HG03354 (cell line): ENCODE measurements at regions not wholly inside any gene's neighbourhood (a gene's known extent, or its start where the extent isn't known, plus 50 kb on each side); places are given as distances from the start of the nearest gene placed in this dataset.

Source experiments
- ATAC-seq: cut with Tn5 transposase; IDR thresholded peaks from one replicate; pipeline ENCODE4 v1.9.1; 2021; ENCODE audit warnings: mild to moderate bottlenecking; ENCODE audit not compliant: unreplicated experiment, poor library complexity, severe bottlenecking

DNA sequence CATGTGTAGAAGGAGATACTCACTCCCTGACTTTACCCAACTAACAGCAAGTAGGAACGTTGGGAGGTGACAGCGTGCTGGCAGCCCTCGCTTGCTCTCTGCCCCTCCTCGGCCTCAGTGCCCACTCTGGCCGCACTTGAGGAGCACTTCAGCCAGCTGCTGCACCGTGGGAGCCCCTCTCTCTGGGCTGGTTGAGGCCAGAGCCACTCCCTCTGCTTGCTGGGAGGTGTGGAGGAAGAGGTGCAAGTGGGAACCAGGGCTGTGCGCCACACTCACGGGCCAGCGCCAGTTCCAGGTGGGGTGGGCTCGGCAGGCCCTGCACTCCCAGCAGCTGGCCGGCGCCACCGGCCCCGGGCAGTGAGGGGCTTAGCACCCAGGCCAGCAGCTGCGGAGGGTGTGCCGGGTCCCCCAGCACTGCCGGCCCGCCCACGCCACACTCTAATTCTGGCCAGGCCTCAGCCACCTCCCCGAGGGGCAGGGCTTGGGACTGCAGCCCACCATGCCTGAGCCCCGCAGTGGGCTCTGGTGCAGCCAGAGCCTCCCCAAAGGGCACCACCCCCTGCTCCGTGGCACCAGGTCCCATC lies 68.4 kb upstream of the FRMD4B start:
- no peak for ATAC-seq

DNA sequence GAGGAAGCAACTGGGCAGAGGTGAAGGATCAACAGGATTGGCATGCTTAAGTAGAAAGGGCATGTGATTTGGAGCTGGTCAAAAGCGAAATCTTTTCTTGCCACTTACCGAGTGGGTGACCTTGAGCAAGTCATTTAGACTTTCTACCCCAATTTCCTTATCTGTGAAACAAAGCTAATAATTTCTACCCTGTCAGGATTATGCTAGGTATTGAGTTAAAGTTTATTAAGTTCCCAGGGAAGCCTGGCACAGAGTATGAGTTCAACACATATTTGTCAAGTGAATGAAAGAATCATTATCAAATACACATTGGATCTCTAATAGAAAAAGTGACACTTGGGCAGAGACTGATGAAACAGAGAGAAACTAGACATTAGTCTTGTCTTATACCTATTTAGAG lies 66.4 kb upstream of the FRMD4B start:
- ATAC-seq: no peak

- ATAC-seq: no peak
Observed at GRCh38 chr3:69451594-69451993, 65.7 kb upstream of the FRMD4B start.

- ATAC-seq: no peak
Observed at GRCh38 chr3:69448877-69449276, 63.0 kb upstream of the FRMD4B start.

GRCh38 chr3:69446402-69447072 lies 60.6 kb upstream of the FRMD4B start:
- no peak for ATAC-seq

- no peak for ATAC-seq
Observed at GRCh38 chr3:69445498-69445897, 59.6 kb upstream of the FRMD4B start.

GRCh38 chr3:69445024-69445423 lies 59.1 kb upstream of the FRMD4B start:
- no peak for ATAC-seq

DNA sequence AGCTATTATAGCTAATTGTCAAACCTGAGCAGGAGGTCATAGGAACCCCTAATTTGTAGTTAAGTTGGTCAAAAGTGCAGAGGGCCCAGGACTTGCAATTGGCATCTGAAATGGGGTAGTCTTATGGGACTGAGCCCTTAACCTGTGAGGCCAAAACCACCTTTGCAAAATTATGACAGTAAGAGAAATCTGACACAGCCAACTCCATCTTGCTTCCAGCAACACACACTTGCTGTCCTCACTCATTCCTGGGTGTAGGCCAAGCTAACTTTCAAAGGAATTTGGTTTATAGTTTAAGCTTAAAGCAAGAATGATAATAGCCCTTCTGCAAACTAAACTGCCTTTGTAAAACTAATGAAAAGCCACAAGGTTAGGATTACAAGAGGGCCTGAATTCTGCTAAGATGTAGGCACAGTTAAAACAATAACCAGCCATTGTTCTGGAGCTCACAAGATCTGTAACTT lies 57.6 kb upstream of the FRMD4B start:
- no peak for ATAC-seq

- peak; percentile 50 for ATAC-seq
Observed at GRCh38 chr3:69442771-69443311, 57.0 kb upstream of the FRMD4B start.

- ATAC-seq: no peak
Observed at GRCh38 chr3:69441732-69442131, 55.8 kb upstream of the FRMD4B start.

GRCh38 chr3:69441040-69441439 lies 55.2 kb upstream of the FRMD4B start:
- no peak for ATAC-seq

- ATAC-seq: no peak
Observed at GRCh38 chr3:69439643-69440270, 53.9 kb upstream of the FRMD4B start.

DNA sequence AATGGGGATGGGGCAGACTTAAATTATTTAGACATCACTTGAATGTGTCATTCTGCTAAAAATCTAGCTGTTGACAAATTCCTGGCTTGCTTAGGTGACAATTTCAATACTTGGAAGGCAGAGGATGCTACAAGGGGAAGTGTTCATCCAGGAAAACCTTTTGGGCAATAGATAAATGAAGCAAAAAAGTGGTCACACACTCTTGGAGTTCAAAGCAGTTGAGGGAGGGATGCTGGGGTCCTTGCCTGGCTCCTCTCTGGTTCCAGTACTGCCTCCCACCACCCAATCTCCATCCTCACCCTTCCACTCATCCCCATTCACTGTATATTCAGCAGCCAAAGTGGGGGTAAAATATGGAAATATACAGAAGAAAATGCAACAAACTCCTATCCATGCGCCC lies 52.6 kb upstream of the FRMD4B start:
- no peak for ATAC-seq

GRCh38 chr3:69435274-69436265 lies 49.7 kb upstream of the FRMD4B start:
- peak; percentile 43 for ATAC-seq
